ENCODE measurements at regions not wholly inside any gene's neighbourhood (a gene's known extent, or its start where the extent isn't known, plus 50 kb on each side); places are given as distances from the start of the nearest gene placed in this dataset.

DNA sequence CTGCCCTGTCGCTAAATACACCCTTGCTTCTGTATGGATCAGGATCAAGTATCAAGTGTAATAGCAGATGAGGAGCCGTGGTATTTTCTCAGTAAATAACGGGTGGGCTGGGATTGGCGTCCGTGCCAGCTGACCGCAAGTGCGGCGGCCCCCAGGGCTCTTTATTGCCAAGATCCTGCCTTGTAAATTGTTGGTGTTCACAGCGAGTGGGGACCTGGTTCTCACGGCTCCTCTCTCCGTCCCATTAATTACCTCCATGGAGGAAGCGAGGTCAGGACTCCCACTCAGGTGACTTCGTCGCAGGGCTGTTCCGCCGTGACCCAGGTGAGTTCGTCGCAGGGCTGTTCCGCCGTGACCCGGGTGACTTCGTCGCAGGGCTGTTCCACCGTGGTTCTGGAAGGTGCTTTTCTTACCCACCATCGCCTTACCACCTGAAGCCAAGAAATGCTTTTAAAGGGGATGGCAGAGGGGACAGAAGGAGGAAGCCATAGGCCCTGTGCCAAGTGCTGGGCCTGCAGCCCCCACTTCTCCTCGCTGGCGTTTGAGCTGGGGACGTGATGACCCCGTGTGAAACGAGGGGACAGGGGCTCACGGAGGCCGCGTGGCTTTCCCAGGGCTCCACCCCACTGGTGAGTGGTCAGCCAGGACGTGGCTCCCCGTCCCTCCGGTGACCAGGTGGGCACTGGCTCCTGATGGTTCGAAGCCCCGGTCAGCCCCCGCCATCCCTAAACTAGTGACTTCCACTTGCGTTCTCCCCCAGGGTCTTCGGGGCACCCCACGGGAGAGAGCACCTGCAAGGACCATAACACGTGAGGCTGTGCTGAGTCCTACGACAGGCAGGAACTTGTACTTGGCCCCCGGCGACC is 118.4 kb downstream of the TWIST2 start:
- TF ChIP-seq, protein P1, sequence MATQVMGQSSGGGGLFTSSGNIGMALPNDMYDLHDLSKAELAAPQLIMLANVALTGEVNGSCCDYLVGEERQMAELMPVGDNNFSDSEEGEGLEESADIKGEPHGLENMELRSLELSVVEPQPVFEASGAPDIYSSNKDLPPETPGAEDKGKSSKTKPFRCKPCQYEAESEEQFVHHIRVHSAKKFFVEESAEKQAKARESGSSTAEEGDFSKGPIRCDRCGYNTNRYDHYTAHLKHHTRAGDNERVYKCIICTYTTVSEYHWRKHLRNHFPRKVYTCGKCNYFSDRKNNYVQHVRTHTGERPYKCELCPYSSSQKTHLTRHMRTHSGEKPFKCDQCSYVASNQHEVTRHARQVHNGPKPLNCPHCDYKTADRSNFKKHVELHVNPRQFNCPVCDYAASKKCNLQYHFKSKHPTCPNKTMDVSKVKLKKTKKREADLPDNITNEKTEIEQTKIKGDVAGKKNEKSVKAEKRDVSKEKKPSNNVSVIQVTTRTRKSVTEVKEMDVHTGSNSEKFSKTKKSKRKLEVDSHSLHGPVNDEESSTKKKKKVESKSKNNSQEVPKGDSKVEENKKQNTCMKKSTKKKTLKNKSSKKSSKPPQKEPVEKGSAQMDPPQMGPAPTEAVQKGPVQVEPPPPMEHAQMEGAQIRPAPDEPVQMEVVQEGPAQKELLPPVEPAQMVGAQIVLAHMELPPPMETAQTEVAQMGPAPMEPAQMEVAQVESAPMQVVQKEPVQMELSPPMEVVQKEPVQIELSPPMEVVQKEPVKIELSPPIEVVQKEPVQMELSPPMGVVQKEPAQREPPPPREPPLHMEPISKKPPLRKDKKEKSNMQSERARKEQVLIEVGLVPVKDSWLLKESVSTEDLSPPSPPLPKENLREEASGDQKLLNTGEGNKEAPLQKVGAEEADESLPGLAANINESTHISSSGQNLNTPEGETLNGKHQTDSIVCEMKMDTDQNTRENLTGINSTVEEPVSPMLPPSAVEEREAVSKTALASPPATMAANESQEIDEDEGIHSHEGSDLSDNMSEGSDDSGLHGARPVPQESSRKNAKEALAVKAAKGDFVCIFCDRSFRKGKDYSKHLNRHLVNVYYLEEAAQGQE (IDR thresholded peaks at IDR 0.05; ENCODE audit: low read depth): no peak
- TF ChIP-seq ZBTB7A (IDR thresholded peaks at IDR 0.05; ENCODE audit: low read depth): no peak
- TF ChIP-seq, protein P2, sequence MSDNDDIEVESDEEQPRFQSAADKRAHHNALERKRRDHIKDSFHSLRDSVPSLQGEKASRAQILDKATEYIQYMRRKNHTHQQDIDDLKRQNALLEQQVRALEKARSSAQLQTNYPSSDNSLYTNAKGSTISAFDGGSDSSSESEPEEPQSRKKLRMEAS (IDR thresholded peaks at IDR 0.05): no peak

Data from Ishikawa (cell line).